ENCODE measurements at regions not wholly inside any gene's neighbourhood (a gene's known extent, or its start where the extent isn't known, plus 50 kb on each side); places are given as distances from the start of the nearest gene placed in this dataset.

DNA sequence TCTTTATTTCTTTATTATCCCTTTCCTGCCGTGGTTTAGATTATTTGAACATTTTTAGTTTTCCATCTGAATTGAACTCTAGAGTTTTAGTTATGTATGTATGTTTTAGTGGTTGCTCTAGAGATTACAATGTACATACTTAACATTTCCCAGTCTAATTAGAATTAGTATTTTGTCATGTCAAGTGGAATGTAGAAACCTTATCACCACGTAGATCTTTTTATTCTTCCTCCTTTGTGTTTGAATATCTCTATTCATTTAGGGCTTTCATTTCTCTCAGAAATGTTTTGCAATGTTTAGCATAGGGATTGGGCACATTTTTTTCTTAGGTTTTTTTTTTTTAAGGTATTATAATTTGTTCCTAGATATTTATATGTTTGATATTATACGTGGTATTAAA is 73.1 kb upstream of the EZR start:
- TF ChIP-seq, protein P1, sequence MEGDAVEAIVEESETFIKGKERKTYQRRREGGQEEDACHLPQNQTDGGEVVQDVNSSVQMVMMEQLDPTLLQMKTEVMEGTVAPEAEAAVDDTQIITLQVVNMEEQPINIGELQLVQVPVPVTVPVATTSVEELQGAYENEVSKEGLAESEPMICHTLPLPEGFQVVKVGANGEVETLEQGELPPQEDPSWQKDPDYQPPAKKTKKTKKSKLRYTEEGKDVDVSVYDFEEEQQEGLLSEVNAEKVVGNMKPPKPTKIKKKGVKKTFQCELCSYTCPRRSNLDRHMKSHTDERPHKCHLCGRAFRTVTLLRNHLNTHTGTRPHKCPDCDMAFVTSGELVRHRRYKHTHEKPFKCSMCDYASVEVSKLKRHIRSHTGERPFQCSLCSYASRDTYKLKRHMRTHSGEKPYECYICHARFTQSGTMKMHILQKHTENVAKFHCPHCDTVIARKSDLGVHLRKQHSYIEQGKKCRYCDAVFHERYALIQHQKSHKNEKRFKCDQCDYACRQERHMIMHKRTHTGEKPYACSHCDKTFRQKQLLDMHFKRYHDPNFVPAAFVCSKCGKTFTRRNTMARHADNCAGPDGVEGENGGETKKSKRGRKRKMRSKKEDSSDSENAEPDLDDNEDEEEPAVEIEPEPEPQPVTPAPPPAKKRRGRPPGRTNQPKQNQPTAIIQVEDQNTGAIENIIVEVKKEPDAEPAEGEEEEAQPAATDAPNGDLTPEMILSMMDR (IDR thresholded peaks at IDR 0.05; ENCODE audit: poor library complexity): no peak
- no peak for TF ChIP-seq EZH2 (IDR thresholded peaks at IDR 0.05; ENCODE audit: borderline replicate concordance)

All from hepatocyte (in vitro differentiated cells).